Vagina (tissue), 2 donors: ENCODE measurements at regions not wholly inside any gene's neighbourhood (a gene's known extent, or its start where the extent isn't known, plus 50 kb on each side); places are given as distances from the start of the nearest gene placed in this dataset.
"Not testable (repeated sequence)": the region's sequence is repeated elsewhere in the genome, so short reads cannot be mapped to it uniquely, and the experiment has no call there.

Source experiments
- CTCF ChIP-seq, 3 experiments: fragments of 450-650 bp in 2 of 3; fragments of 200-600 bp in 1 of 3; sonication (generic) in 1 of 3; IDR thresholded peaks; one replicate each; pipeline ENCODE4 v1.5.1; 2017 to 2019; ENCODE audit warnings: antibody characterized with exemption in 3 of 3, mild to moderate bottlenecking in 2 of 3, moderate library complexity in 2 of 3
- POLR2AphosphoS5 ChIP-seq, 2 donors: sonication (generic); formaldehyde crosslinking; IDR thresholded peaks; one replicate each; pipeline ENCODE4 v1.9.0; 2017; ENCODE audit warnings: antibody characterized with exemption in 2 of 2, mild to moderate bottlenecking in 2 of 2, low read depth in 1 of 2; ENCODE audit not compliant: insufficient read depth in 1 of 2

GRCh38 chrX:134067107-134067506 lies 81.7 kb upstream of the GPC3 start:
- TF ChIP-seq CTCF (IDR thresholded peaks at IDR 0.05); POLR2AphosphoS5 (IDR thresholded peaks at IDR 0.05; ENCODE audit: insufficient read depth in 1 of 2, low read depth in 1 of 2): not testable (repeated sequence)
